Keratinocyte (primary cell): ENCODE measurements at regions not wholly inside any gene's neighbourhood (a gene's known extent, or its start where the extent isn't known, plus 50 kb on each side); places are given as distances from the start of the nearest gene placed in this dataset.

ENCODE experiments used
- DNase-seq: peaks from one replicate; pipeline ENCODE4 v3.0.0-alpha.2; 2011; ENCODE audit warnings: low read depth, missing footprints, low spot score
- FAIRE-seq: peaks from 2 replicates; lab custom pipeline; 2011; peaks lifted over from hg19 to GRCh38; lab: Jason Lieb, UNC
- H2AFZ ChIP-seq: 2 replicates; pipeline ENCODE4 v1.6.0; 2012; ENCODE audit warnings: low read length, control low read depth, inconsistent platforms; ENCODE audit not compliant: control insufficient read depth
- H3K27ac ChIP-seq: 2 replicates; pipeline ENCODE4 v1.5.1; 2011; ENCODE audit warnings: low read length; ENCODE audit not compliant: control insufficient read depth, insufficient read depth
- H3K27me3 ChIP-seq: 3 replicates; pipeline ENCODE4 v1.6.0; 2011; ENCODE audit warnings: low read length; ENCODE audit not compliant: control insufficient read depth, insufficient read depth; ENCODE audit errors: extremely low read depth
- H3K36me3 ChIP-seq, 2 experiments: 2 replicates in 1 of 2; 3 replicates in 1 of 2; pipeline ENCODE4 v1.5.1; 2011; ENCODE audit warnings: low read length in 2 of 2, mild to moderate bottlenecking in 1 of 2; ENCODE audit not compliant: control insufficient read depth in 2 of 2, insufficient read depth in 2 of 2; ENCODE audit errors: extremely low read depth in 1 of 2
- H3K4me1 ChIP-seq: 3 replicates; pipeline ENCODE4 v1.5.1; 2011; ENCODE audit warnings: low read length; ENCODE audit not compliant: control insufficient read depth, insufficient read depth; ENCODE audit errors: extremely low read depth
- H3K4me2 ChIP-seq: 3 replicates; pipeline ENCODE4 v1.6.0; 2011; ENCODE audit warnings: low read depth, low read length; ENCODE audit not compliant: control insufficient read depth, insufficient read depth; ENCODE audit errors: extremely low read depth
- H3K4me3 ChIP-seq, 3 experiments: fragments of 200-600 bp in 1 of 3; sonication (generic) in 1 of 3; 2 replicates in 2 of 3; 3 replicates in 1 of 3; pipeline ENCODE4 v1.5.1; 2011 to 2016; ENCODE audit warnings: low read length in 3 of 3, mild to moderate bottlenecking in 3 of 3, control low read depth in 2 of 3, inconsistent platforms in 1 of 3, low read depth in 1 of 3, mixed read lengths in 1 of 3, mixed run types in 1 of 3, moderate library complexity in 1 of 3; ENCODE audit not compliant: control insufficient read depth in 2 of 3, insufficient read depth in 2 of 3; ENCODE audit errors: extremely low read depth in 1 of 3
- H3K79me2 ChIP-seq: 2 replicates; pipeline ENCODE4 v1.6.0; 2012; ENCODE audit warnings: low read length; ENCODE audit not compliant: control insufficient read depth, insufficient read depth
- H3K9ac ChIP-seq: 3 replicates; pipeline ENCODE4 v1.6.0; 2011; ENCODE audit warnings: low read length; ENCODE audit not compliant: control insufficient read depth, insufficient read depth; ENCODE audit errors: extremely low read depth
- H3K9me1 ChIP-seq: 3 replicates; pipeline ENCODE4 v1.6.0; 2011; ENCODE audit warnings: low read length; ENCODE audit not compliant: control insufficient read depth, insufficient read depth; ENCODE audit errors: extremely low read depth
- H3K9me3 ChIP-seq: 2 replicates; pipeline ENCODE4 v1.5.1; 2012; ENCODE audit warnings: low read depth, low read length; ENCODE audit not compliant: control insufficient read depth
- H4K20me1 ChIP-seq: 3 replicates; pipeline ENCODE4 v1.6.0; 2011; ENCODE audit warnings: low read length; ENCODE audit not compliant: control insufficient read depth, insufficient read depth; ENCODE audit errors: extremely low read depth
- EZH2 ChIP-seq: IDR thresholded peaks from one replicate; pipeline ENCODE4 v1.6.1; 2012; ENCODE audit warnings: inconsistent platforms, mild to moderate bottlenecking, low read length, moderate library complexity
- dilution Hi-C: fragments of 300-500 bp; cut with MboI; formaldehyde crosslinking; loops from one replicate; pipeline ENCODE4 v1.7.0; 2020; ENCODE audit warnings: low sequenced_read_pairs; ENCODE audit not compliant: extremely low pct_ligation_motif_present
- TF ChIP-seq, protein P1 (sequence below), 3 experiments: IDR thresholded peaks in 1 of 3; conservative IDR thresholded peaks in 1 of 3; optimal IDR thresholded peaks in 1 of 3; 2 replicates in 2 of 3; 3 replicates in 1 of 3; pipeline versions ENCODE3 to v1.5.1; 2011; ENCODE audit warnings: low read length in 3 of 3, mild to moderate bottlenecking in 3 of 3, moderate library complexity in 2 of 3, control low read depth in 1 of 3, inconsistent platforms in 1 of 3; ENCODE audit not compliant: insufficient read depth in 2 of 3; ENCODE audit errors: extremely low read depth in 1 of 3

DNA sequence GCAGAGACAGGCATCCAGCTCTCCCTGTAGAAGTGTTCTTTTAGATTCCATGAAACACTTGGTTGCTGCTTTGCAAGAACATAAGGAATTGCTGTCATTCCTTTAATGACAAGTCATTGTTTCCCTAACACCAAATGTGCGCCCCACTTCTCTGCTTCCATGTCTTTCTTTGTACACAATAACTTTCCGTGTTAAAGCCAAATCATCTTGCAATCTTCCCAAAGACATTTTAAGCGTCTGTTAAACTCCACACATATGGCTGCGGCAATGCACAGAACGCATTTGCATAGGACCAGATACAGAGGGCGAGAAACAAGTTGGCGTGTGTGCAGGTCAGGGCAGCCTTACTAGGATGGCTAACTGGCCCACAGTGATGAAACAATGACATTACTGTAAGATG lies 399.3 kb upstream of the PRKCQ start:
- Histone ChIP-seq H3K9me1 (no peaks in the 10 kb centered on the region), H3K9ac (no peak overlapping the region), H3K27me3 (no peaks in the 10 kb centered on the region), H2AFZ (no peak overlapping the region), H3K4me1 (no peaks in the 10 kb centered on the region), H3K27ac (no peak overlapping the region), H3K4me3 (no peak overlapping the region), H3K79me2 (no peaks in the 10 kb centered on the region), H3K4me2 (no peak overlapping the region), H3K36me3 (no peaks in the 10 kb centered on the region), H3K9me3 (no peaks in the 10 kb centered on the region), H4K20me1 (no peaks in the 10 kb centered on the region)
- no peak for DNase-seq
- dilution Hi-C loops: no loop called here
- no peak for TF ChIP-seq EZH2
- TF ChIP-seq, protein P1, sequence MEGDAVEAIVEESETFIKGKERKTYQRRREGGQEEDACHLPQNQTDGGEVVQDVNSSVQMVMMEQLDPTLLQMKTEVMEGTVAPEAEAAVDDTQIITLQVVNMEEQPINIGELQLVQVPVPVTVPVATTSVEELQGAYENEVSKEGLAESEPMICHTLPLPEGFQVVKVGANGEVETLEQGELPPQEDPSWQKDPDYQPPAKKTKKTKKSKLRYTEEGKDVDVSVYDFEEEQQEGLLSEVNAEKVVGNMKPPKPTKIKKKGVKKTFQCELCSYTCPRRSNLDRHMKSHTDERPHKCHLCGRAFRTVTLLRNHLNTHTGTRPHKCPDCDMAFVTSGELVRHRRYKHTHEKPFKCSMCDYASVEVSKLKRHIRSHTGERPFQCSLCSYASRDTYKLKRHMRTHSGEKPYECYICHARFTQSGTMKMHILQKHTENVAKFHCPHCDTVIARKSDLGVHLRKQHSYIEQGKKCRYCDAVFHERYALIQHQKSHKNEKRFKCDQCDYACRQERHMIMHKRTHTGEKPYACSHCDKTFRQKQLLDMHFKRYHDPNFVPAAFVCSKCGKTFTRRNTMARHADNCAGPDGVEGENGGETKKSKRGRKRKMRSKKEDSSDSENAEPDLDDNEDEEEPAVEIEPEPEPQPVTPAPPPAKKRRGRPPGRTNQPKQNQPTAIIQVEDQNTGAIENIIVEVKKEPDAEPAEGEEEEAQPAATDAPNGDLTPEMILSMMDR (optimal IDR thresholded peaks at IDR 0.05 in 1 of 3, IDR thresholded peaks at IDR 0.05 in 1 of 3, conservative IDR thresholded peaks at IDR 0.05 in 1 of 3; ENCODE audit: extremely low read depth in 1 of 3, insufficient read depth in 2 of 3, low read length in 3 of 3): no peak
- no peak for FAIRE-seq

DNA sequence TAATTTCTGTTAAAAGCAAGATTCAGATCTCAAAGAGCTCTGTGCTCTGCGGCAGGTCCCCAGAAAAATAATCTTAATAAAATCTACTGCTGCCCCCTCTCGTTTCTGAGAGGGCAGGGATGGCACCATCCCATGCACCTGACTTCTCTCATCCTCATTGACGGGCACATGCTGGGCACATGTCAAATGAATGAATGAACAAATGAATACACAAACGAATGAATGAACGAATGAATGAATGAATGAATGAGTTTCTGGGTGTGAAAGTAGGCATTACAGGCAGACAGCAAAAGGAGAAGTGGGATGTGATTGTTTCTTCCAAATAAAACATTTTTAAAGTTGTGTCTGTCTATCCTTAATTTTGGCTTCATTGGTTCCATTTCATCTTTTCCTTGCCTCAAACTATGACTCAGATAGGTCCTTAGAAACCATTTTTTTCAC lies 398.1 kb upstream of the PRKCQ start:
- no peak overlapping the region for H3K27ac ChIP-seq
- FAIRE-seq (no peak), DNase-seq (no peak)
- H3K36me3 ChIP-seq: no peaks in the 10 kb centered on the region
- dilution Hi-C loops: no loop called here
- H3K4me2 ChIP-seq: no peak overlapping the region
- H4K20me1 ChIP-seq: no peaks in the 10 kb centered on the region
- TF ChIP-seq EZH2: no peak
- TF ChIP-seq, protein P1 (optimal IDR thresholded peaks at IDR 0.05 in 1 of 3, IDR thresholded peaks at IDR 0.05 in 1 of 3, conservative IDR thresholded peaks at IDR 0.05 in 1 of 3; ENCODE audit: extremely low read depth in 1 of 3, insufficient read depth in 2 of 3, low read length in 3 of 3): no peak
- no peaks in the 10 kb centered on the region for H3K9me1 ChIP-seq
- H3K27me3 ChIP-seq: no peaks in the 10 kb centered on the region
- no peaks in the 10 kb centered on the region for H3K79me2 ChIP-seq
- no peaks in the 10 kb centered on the region for H3K4me1 ChIP-seq
- H3K4me3 ChIP-seq: no peak overlapping the region
- H3K9me3 ChIP-seq: no peaks in the 10 kb centered on the region
- no peak overlapping the region for H2AFZ ChIP-seq
- H3K9ac ChIP-seq: no peak overlapping the region
